SJCRH30 (cell line): ENCODE measurements at regions not wholly inside any gene's neighbourhood (a gene's known extent, or its start where the extent isn't known, plus 50 kb on each side); places are given as distances from the start of the nearest gene placed in this dataset.

Experiments
- DNase-seq, 2 experiments: peaks; one replicate each; pipeline ENCODE4 v3.0.0-alpha.2; 2015 to 2020
- H3K27ac ChIP-seq: fragments of 250-450 bp; sonication (Bioruptor Pico); 2 replicates; pipeline ENCODE4 v1.5.1; 2020; ENCODE audit warnings: mild to moderate bottlenecking, moderate library complexity
- H3K27me3 ChIP-seq: fragments of 250-450 bp; sonication (Bioruptor Pico); 2 replicates; pipeline ENCODE4 v1.5.1; 2020; ENCODE audit warnings: mild to moderate bottlenecking, moderate library complexity
- H3K36me3 ChIP-seq: fragments of 250-450 bp; sonication (Bioruptor Pico); 2 replicates; pipeline ENCODE4 v1.5.1; 2020; ENCODE audit warnings: mild to moderate bottlenecking, moderate library complexity
- H3K4me1 ChIP-seq: fragments of 250-450 bp; sonication (Bioruptor Pico); 2 replicates; pipeline ENCODE4 v1.5.1; 2020; ENCODE audit warnings: mild to moderate bottlenecking, moderate library complexity
- H3K4me3 ChIP-seq: fragments of 250-450 bp; sonication (Bioruptor Pico); 2 replicates; pipeline ENCODE4 v1.5.1; 2020; ENCODE audit warnings: mild to moderate bottlenecking, moderate library complexity
- H3K9me3 ChIP-seq: fragments of 250-450 bp; sonication (Bioruptor Pico); replicated peaks from 2 replicates; pipeline ENCODE4 v1.5.1; 2020; ENCODE audit warnings: mild to moderate bottlenecking, moderate library complexity

DNA sequence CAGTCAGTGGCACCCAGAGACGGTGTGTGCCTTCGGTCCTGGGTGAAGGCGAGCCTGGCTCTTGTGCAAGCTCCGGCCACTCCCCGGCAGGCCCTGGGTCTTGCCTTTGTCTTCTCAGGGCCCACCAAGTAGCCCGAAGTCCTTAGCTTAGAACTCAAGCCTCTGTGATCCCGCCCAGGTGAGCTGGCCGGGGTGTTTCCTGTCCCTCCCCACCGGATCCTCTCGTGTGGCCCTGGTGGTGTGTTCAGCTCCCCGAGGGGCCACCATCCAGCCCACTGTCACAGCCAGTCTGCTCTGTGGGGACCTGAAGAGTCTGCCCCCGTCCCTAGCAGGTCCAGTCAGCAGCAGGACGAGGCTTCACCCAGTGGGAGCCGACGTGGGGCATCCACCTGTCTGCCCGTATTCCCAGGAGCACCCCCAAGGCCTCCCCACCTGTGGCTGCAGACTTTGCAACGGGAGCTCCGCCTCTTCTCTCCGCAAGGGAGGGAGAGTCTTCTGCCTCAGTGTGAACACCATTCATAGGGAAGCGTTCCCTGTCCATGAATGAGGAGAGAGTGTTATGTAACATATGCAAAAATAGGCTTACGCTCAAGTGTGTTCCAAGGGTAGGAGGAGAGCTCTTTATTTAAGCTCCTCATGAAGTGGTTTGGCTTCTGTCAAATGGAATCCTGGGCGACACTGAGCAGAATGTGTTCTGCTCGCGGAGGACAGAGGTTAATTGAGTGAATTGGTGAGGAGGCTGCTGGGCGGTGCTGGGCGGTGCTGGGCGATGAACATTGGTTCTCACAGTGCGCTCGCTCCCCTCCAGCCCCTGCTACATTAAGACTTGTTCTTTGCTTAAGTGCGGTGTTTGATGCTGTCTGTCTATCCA is 108.9 kb downstream of the CRYAA start:
- Histone ChIP-seq H3K4me3 (no peak overlapping the region), H3K4me1 (no peaks in the 10 kb centered on the region), H3K9me3 (no peaks in the 10 kb centered on the region), H3K27me3 (peaks cover under 1% of the 10 kb centered on the region; the same call in 1 of the 2 replicates), H3K27ac (no peak overlapping the region), H3K36me3 (no peaks in the 10 kb centered on the region)
- DNase-seq = no peak

DNA sequence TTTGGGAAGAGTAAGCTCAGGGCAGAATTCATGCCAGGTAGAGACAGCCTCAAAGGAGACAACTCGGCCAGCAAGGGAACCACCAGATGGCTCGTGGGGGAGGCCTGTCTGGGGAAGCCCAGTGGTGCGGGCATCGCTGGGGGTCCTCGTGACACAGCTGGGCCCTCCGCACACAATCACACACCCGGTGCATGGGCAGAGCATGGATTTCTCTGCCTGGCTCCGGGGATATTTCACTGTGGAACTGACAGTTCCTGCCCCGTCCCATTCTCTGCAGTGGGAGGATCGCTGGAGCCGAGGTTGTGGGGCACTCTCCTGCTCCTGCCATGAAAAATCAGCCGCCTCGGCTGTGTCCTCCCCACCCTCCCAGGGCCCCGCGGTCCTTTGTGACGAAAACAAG is 108.0 kb downstream of the CRYAA start:
- Histone ChIP-seq H3K4me1 (no peaks in the 10 kb centered on the region), H3K27me3 (peaks cover 6% of the 10 kb centered on the region; the same call in 1 of the 2 replicates)

DNA sequence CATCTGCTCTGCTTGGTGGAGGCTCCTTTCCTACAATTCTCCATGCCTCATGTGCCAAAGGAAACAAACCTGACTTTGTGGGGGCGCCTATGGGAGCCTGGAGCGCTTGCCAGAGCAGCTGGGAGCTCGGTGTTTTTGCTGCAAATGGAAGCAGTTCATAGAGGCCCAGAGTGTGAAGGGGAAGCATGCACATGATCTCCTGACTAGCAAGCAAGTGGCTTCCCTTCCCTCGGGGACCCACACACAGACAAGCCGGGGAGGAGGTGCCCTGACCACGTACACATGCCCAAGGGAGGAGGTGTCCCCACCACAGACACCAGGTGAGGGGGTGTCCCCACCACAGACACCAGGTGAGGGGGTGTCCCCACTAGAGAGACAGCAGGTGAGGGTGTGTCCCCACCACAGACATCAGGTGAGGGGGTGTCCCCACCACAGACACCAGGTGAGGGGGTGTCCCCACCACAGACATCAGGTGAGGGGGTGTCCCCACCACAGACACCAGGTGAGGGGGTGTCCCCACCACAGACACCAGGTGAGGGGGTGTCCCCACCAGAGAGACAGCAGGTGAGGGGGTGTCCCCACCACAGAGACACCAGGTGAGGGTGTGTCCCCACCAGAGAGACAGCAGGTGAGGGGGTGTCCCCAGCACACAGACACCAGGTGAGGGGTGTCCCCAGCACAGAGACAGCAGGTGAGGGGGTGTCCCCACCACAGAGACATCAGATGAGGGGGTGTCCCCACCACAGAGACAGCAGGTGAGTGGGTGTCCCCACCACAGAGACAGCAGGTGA is 106.8 kb downstream of the CRYAA start:
- H3K27ac ChIP-seq = no peak overlapping the region
- H3K36me3 ChIP-seq = no peaks in the 10 kb centered on the region
- no peaks in the 10 kb centered on the region for H3K4me1 ChIP-seq
- H3K9me3 ChIP-seq = no peaks in the 10 kb centered on the region
- H3K4me3 ChIP-seq = no peak overlapping the region
- peaks cover 7% of the 10 kb centered on the region; the same call in 1 of the 2 replicates for H3K27me3 ChIP-seq
- DNase-seq = peak in 1 of 2 experiments; percentile 38

More for the DNA sequence above, 108.0 kb downstream of the CRYAA start:
- H3K4me3 ChIP-seq = no peak overlapping the region
- no peaks in the 10 kb centered on the region for H3K36me3 ChIP-seq
- DNase-seq = no peak
- H3K27ac ChIP-seq = no peak overlapping the region
- no peaks in the 10 kb centered on the region for H3K9me3 ChIP-seq

DNA sequence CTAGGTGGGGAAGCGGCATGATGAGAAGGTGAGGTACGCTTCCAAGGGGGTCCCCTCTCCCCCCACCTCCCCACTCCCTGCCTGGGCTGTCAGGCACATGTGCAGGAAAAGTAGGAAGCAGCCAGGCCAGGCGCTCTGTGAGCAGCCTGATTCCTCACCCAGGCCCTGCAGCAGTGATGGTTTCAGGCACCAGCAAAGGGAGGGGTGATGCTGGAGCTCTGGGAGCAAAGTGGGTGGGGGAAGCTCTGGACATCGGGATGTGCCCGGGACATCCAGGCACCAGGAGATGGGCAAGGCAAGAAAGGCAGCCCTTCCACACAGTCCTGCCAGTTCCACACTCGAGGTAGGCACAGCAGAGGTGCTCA is 106.1 kb downstream of the CRYAA start:
- Histone ChIP-seq H3K9me3 (no peaks in the 10 kb centered on the region), H3K27ac (no peak overlapping the region), H3K4me1 (no peaks in the 10 kb centered on the region), H3K4me3 (no peak overlapping the region), H3K27me3 (peaks cover 9% of the 10 kb centered on the region; the same call in 1 of the 2 replicates), H3K36me3 (no peaks in the 10 kb centered on the region)
- no peak for DNase-seq

DNA sequence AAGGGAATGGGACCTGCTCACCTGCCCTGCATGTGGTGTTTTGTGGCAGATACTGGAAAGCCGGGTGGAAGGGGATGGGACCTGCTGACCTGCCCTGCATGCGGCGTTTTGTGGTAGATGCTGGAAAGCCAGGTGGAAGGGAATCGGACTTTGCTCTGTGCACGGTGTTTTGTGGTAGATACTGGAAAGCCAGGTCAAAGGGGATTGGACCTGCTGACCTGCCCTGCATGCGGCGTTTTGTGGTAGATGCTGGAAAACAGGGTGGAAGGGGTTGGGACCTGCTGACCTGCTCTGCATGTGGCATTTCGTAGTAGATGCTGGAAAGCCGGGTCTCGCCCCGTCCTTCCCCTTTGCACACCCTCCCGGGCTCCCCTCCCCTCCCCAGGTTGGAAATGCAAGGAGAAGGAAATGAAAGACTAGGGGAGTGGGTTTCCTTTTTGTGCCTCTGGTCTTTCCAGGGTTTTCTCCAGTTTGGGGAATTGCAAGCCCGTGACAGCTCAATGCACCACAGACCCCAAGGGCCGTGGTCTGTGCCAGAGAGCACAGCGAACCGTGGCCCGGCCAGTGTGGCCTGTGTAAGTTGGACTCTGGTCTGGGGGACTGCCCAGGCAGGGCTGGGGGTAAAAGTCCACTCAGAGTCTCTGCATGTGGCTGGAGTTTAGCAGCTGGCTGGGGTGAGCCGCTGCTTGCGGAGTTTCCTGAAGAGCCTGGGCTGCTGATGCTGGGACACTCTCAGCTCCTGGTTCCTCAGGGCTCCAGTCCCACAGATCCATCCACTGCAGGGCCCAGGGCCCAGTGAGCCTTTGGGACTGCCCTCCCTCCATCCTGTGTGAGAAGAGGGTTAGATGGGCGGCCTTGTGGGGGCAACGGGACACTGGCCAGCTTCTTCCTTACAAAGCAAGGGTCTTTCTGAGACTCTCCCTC is 105.5 kb downstream of the CRYAA start:
- peaks cover 9% of the 10 kb centered on the region; the same call in 1 of the 2 replicates for H3K27me3 ChIP-seq
- H3K36me3 ChIP-seq = no peaks in the 10 kb centered on the region
- H3K9me3 ChIP-seq = no peaks in the 10 kb centered on the region
- no peak for DNase-seq
- no peak overlapping the region for H3K4me3 ChIP-seq
- H3K4me1 ChIP-seq = no peaks in the 10 kb centered on the region
- H3K27ac ChIP-seq = no peak overlapping the region

DNA sequence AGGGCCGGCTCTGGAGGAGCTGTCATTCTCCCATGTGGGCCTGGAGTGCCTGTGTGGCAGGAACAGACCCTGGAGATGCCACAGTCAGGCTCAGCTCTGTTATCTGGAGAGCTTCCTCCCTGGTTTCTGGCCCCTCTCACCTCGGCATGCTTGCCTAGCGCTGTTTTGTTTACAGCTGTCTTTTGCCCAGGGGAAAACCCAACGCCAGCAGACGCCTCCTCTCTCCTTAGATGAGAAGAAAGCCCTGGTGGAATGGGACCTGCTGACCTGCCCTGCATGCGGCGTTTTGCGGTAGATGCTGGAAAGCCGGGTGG is 104.9 kb downstream of the CRYAA start:
- Histone ChIP-seq H3K4me3 (no peak overlapping the region), H3K9me3 (no peaks in the 10 kb centered on the region), H3K36me3 (no peaks in the 10 kb centered on the region), H3K27me3 (peaks cover 9% of the 10 kb centered on the region; the same call in 1 of the 2 replicates), H3K27ac (no peak overlapping the region), H3K4me1 (no peaks in the 10 kb centered on the region)
- no peak for DNase-seq

DNA sequence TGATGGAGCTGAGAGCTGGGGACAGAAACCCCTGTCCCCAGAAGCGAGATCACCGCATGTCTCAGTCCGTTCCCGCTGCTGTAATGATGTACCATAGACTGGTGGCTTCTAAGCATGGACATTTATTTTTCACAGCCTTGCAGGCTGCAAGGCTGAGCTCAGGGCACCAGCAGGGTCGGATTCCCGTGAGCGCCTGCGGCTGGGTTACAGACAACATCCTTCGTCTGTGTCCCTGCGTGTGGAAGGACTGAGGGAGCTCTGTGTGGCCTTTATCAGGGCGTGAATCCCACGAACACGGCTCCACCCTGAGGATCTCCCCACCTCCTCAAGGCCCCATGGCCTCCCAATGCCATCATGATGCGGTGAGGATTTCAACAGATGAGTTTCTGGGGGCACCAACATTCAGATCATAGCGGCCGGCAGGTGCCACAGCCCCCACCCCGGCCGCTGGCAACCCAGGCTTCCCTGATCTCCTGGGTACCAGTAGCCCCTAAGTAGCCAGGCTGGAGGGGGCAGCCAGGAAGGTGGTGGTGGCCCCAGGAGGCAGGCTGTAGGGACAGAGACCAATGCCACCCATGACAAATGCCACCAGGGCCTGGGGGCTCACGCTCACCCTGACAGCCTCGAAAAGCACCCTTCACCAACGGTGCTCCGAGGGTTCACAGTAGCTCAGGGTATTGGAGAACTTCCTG is 104.4 kb downstream of the CRYAA start:
- Histone ChIP-seq H3K36me3 (no peaks in the 10 kb centered on the region), H3K4me1 (no peaks in the 10 kb centered on the region), H3K4me3 (no peak overlapping the region), H3K27ac (no peak overlapping the region), H3K9me3 (no peaks in the 10 kb centered on the region), H3K27me3 (peaks cover 9% of the 10 kb centered on the region; the same call in 1 of the 2 replicates)
- no peak for DNase-seq

DNA sequence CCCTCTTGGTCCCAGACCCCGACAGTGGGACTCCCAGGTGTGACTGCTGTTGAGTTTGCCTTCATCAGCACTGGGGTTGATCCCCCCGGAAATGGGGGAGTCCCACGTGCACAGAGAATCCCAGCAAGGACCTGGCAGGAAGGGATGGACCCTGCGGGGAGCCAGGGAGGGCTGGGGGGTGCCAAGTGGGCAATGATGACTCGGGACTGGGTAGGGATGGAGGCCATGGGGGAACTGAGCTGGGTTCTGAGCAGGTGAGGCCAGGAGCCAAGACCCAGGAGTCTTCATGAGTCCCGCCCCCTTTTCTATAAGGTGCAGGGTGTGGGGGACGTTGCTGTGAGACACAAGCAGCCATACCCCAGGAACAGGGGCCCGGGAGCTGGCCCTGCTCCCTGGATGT is 103.8 kb downstream of the CRYAA start:
- peaks cover 9% of the 10 kb centered on the region; the same call in 1 of the 2 replicates for H3K27me3 ChIP-seq

DNA sequence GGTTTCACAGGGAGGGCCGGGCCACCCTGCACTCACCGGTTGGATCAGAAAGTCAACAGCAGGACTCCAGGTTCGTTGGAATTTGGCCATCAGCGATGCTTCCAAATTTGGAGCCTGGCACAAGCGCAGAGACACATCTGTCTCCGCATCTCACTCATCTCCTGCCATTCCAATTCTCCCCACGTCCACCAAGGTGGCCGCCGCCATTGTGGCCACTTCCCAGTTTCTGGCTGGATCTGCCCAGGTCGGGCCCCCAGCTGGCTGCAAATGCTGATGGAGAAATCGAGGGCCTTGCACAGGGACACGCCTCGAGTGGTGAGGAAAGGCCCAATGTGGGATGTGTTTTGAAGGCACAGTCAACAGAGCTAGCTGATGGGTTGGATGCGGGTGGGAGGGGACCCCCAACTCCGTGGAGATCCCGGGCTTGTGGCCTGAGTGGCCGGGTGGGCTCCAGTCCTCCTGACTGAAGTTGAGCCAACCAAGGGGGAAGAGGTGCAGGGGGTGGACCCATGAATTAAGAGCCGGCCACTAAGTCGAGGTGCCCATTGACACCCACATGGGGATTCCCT is 102.7 kb downstream of the CRYAA start:
- no peaks in the 10 kb centered on the region for H3K36me3 ChIP-seq
- H3K4me3 ChIP-seq = no peak overlapping the region
- no peaks in the 10 kb centered on the region for H3K4me1 ChIP-seq
- no peaks in the 10 kb centered on the region for H3K9me3 ChIP-seq
- no peak for DNase-seq
- H3K27me3 ChIP-seq = peaks cover 9% of the 10 kb centered on the region; the same call in 1 of the 2 replicates
- H3K27ac ChIP-seq = no peak overlapping the region

More for the DNA sequence above, 103.8 kb downstream of the CRYAA start:
- Histone ChIP-seq H3K4me3 (no peak overlapping the region), H3K27ac (no peak overlapping the region), H3K36me3 (no peaks in the 10 kb centered on the region), H3K9me3 (no peaks in the 10 kb centered on the region), H3K4me1 (no peaks in the 10 kb centered on the region)
- no peak for DNase-seq

DNA sequence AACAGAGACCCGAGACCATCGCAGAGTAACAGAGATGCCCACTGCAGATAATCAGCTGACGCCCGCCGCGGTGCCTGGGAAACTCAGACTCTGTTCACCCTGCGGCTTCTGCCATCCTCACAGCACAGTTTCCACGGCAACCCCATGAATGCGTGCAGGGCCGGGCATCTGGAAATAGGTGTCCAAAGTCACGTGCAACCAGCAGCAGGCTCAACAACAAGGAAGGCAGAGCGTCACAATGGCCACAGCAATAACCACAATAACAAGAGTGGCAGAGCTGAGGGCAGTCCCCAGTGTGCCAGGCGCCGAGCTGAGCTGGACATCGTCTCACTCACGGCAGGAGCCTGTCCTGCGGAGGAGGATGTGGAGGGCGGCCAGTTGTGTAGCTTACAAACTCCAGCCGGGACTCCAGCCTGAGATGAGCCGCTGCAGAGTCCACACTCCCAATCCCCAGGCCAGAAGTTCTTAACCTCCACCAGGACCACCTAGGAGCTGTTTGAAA is 102.0 kb downstream of the CRYAA start:
- H3K9me3 ChIP-seq = no peaks in the 10 kb centered on the region
- H3K36me3 ChIP-seq = no peaks in the 10 kb centered on the region
- peaks cover 9% of the 10 kb centered on the region; the same call in 1 of the 2 replicates for H3K27me3 ChIP-seq
- no peak overlapping the region for H3K27ac ChIP-seq
- H3K4me3 ChIP-seq = no peak overlapping the region
- no peak for DNase-seq
- H3K4me1 ChIP-seq = no peaks in the 10 kb centered on the region

DNA sequence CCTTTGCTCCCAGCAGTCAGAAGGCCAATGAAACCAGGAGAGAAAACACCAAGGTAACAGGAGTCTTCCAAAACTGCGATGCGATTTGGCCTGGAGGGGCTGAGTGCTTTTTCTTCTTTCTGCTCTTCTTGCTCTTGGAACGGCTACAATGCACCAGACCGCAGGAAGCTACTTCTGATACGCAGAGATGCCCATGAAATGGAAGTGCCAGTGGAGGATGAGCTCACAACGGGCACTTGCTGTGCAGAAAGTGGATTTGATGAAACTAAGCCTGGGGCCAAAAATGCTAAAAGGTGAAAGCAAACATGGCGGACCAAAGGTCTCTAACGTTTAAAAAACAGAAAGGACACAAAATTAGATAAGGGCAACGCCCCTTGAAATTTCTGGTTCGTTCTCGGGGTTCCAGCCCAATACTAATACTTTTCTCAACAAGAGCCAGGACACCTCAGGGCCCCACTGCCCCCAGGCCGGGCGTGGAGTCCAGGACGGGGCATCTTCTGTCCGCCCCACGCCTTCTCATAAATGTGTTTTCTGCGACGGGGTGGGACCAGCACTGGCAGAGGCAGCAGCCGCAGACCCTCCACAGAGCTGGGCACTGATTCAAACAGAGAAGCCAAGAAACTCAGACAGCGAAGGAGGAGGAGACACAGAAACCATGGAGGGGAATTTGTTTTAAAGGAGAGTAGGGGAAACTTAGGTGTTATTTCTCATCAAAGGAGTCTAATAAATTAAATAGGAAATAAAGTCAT is 101.3 kb downstream of the CRYAA start:
- H3K27me3 ChIP-seq = peaks cover 9% of the 10 kb centered on the region; the same call in 1 of the 2 replicates
- no peaks in the 10 kb centered on the region for H3K36me3 ChIP-seq
- DNase-seq = no peak
- no peaks in the 10 kb centered on the region for H3K4me1 ChIP-seq
- no peak overlapping the region for H3K27ac ChIP-seq
- no peaks in the 10 kb centered on the region for H3K9me3 ChIP-seq
- H3K4me3 ChIP-seq = no peak overlapping the region

DNA sequence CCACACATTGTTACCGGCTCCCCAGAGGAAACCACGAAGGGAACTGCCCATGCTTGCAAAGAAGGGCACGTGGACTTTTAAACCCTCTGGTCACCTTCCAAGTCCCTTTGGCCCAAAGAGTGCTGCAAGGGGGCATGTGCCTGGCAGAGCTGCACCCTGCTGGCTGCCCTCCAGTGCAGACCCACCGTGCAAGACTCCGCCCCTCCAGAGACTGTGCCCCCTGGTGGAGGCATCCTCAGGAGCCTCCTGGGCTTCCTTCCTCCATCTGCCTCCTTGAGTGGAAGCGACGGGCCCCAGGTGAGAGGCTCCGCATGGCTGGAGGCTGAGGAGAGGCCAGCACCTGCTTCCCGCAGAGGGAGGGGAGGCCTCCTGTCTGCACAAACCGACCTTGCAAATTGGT is 100.6 kb downstream of the CRYAA start:
- H3K27ac ChIP-seq = no peak overlapping the region
- H3K27me3 ChIP-seq = peaks cover 9% of the 10 kb centered on the region; the same call in 1 of the 2 replicates

DNA sequence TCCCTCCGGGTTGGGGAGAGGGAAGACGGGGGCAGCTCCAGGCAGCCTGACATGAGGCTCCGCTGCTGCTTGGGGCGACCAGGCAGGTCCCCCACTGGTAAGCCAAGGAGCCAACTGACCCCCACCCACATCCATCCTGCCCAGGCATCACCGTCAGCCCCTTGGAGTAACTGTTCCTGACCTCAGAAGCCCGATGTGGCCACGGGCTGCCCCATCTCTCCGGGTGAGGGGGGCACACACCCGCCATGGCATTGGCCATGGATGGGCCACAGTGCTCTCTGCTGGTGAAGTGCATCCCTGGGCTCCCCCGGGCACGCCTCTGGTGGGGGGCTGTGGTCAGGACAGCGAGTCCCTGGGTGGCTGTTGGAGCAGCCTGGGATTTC is 100.0 kb downstream of the CRYAA start:
- no peak overlapping the region for H3K4me3 ChIP-seq
- H3K9me3 ChIP-seq = no peaks in the 10 kb centered on the region
- H3K4me1 ChIP-seq = no peaks in the 10 kb centered on the region
- no peak for DNase-seq
- no peak overlapping the region for H3K27ac ChIP-seq
- H3K36me3 ChIP-seq = no peaks in the 10 kb centered on the region
- peaks cover 9% of the 10 kb centered on the region; the same call in 1 of the 2 replicates for H3K27me3 ChIP-seq

More for the DNA sequence above, 100.6 kb downstream of the CRYAA start:
- no peaks in the 10 kb centered on the region for H3K9me3 ChIP-seq
- H3K4me1 ChIP-seq = no peaks in the 10 kb centered on the region
- no peak for DNase-seq
- H3K4me3 ChIP-seq = no peak overlapping the region
- no peaks in the 10 kb centered on the region for H3K36me3 ChIP-seq
